ENCODE measurements at regions not wholly inside any gene's neighbourhood (a gene's known extent, or its start where the extent isn't known, plus 50 kb on each side); places are given as distances from the start of the nearest gene placed in this dataset.

- TF ChIP-seq CTCF (IDR thresholded peaks at IDR 0.05) = no peak
- TF ChIP-seq EZH2phosphoT487 (IDR thresholded peaks at IDR 0.05) = no peak
- no peak for TF ChIP-seq EZH2 (IDR thresholded peaks at IDR 0.05)
These were observed 70.9 kb upstream of the CHST15 start for GRCh38 chr10:124164264-124164663.
